ENCODE measurements at regions not wholly inside any gene's neighbourhood (a gene's known extent, or its start where the extent isn't known, plus 50 kb on each side); places are given as distances from the start of the nearest gene placed in this dataset.

DNA sequence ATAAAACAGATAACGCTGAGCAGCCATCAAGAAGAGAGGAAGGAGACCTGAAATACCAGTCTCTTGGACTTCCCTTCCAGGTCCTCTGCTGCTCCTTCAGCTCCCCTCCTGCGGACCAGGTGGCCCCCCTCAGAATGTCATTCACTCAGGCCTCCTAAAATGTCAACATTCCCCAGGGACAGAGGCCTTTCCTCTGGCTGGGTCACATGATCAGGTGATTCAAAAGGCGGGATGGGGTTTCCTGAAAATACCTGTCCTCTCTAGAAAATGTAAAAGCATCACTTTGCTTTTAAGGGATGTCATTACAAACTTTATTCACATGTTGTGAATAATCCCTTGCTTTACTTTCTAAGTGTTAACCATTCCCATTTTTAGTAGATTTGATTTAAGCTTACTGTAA is 311.1 kb downstream of the INHBA start:
- TF ChIP-seq, protein P1, sequence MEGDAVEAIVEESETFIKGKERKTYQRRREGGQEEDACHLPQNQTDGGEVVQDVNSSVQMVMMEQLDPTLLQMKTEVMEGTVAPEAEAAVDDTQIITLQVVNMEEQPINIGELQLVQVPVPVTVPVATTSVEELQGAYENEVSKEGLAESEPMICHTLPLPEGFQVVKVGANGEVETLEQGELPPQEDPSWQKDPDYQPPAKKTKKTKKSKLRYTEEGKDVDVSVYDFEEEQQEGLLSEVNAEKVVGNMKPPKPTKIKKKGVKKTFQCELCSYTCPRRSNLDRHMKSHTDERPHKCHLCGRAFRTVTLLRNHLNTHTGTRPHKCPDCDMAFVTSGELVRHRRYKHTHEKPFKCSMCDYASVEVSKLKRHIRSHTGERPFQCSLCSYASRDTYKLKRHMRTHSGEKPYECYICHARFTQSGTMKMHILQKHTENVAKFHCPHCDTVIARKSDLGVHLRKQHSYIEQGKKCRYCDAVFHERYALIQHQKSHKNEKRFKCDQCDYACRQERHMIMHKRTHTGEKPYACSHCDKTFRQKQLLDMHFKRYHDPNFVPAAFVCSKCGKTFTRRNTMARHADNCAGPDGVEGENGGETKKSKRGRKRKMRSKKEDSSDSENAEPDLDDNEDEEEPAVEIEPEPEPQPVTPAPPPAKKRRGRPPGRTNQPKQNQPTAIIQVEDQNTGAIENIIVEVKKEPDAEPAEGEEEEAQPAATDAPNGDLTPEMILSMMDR (IDR thresholded peaks at IDR 0.05) = no peak
- TF ChIP-seq EZH2phosphoT487 (IDR thresholded peaks at IDR 0.05) (no peak), EZH2 (IDR thresholded peaks at IDR 0.05) (no peak)

Data from neural progenitor cell (in vitro differentiated cells).